Midbrain (tissue), 1 donor: ENCODE measurements at regions not wholly inside any gene's neighbourhood (a gene's known extent, or its start where the extent isn't known, plus 50 kb on each side); places are given as distances from the start of the nearest gene placed in this dataset.
"Not testable (repeated sequence)": the region's sequence is repeated elsewhere in the genome, so short reads cannot be mapped to it uniquely, and the experiment has no call there.

Experiments used
- DNase-seq: peaks from one replicate; lab custom pipeline; 2025; lab: John Stamatoyannopoulos, UW

DNA sequence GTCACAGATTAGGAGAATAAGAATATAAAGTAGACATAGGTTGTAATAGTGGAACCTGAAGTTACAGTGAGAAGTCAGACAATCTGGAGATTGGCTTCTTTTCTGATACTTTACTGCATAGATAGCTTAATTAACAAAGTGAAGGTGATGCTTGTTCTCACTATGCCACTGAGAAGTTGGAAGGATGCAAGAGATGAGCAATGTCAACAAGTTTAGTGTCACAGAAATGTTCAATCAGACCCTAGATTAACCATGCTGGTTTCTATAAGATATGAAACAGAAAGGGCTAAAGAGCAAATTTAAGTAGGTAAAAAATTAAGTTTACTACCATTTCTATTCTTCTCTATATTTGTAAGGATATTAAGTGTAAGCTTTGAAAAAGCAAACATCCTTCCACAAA, 838.6 kb upstream of the SORCS1 start:
- no peak for DNase-seq

DNA sequence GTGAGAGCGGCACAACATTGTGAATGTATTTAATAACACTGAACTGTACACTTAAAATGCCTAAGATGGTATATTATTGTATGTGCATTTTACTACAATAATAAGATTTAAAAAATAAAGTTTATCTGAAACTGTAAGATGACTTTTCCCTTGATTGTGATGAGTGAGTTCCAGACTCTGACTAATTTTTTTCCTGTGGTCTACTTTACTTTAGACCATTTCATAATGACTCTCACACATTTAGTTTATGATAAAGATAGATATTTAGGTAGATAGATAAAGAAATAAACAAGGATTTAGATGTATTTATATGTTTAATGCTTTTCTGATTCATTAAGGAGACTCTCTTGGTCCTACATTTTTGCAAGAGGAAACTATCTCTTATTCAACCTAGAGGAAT, 835.9 kb upstream of the SORCS1 start:
- no peak for DNase-seq

DNA sequence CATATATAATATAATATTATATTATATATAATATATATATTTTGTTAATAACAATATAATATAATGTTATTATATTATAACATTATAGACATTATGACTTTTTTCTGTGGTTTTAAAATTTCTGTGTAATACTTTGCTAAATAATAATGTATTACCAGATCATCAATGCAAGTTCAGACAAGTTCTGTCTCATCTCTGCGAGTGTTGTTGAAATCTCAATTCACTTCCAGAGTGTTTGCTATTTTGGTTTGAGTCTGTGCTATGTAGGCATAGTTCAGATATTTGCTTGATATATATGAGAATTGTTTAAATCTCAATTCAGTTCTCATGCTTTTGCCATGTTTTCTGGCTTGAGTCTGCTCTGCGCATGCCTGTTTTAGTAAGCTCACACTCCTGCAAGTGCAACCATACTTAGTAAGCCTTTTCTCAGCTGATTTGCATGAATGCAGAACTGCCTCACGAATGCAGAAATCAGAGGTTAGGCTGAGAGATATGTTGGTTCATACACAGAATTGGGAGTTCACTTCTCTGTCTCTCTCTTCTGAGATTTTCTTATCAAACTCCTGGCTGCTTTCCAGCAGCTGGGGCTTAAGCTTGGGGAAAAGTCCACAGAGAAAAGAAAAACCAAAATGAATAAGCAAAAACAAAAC, 830.2 kb upstream of the SORCS1 start:
- no peak for DNase-seq

DNA sequence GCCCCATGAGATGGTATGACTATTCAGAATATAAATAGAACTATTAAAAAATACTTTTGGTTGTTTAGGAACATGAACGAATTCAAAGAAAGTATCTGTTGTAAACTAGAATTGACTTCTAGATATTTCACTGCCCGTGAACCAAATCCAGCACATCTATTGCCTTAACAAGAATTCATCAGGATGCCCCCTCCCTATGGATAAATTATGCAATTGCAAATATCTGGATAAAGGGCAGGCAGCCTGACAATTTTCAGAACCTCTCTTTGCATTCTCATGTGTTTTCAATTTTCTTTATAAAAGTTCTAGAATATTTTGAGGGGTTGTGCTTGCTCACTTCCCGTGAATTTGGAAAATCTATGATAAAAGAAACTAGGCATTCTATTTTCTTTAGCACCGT, 822.1 kb upstream of the SORCS1 start:
- DNase-seq, result no peak

DNA sequence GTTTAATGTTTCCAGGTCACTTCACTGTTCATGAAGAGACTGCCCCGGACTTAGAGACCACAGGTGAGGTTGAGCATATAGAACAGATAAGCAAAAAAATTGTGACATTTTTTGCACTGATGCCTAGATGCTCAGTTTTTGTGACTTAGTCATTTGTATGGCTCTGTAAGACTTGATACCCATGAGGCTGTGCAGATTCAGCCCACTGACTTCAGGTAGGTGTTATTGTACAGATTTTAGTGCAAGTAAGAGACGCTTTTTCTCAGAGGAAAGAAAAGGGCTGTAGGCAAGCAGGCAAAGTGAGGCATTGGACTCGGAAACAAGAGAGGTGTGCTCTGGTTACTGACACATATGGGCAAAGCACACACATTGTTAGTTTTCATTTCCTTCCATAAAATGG, 820.1 kb upstream of the SORCS1 start:
- DNase-seq, result no peak

DNA sequence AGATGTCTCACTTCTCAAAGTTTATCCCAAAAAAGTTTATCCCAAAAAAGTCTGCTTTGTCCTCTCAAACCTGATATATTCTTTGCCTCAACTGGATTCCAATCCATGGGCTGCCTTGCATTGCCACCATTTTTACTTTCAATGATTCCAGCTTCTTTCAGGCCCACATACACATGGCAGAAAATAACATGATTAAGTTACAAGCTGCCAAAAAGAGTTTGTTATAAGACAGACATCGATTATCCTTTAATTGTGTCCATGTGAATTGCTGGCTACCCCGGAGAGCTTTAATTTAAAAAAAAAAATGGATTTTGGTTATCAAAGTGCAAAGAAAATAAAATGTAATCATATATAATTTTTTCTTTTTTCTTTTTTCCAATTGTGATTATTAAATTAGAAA, 819.6 kb upstream of the SORCS1 start:
- no peak for DNase-seq

DNA sequence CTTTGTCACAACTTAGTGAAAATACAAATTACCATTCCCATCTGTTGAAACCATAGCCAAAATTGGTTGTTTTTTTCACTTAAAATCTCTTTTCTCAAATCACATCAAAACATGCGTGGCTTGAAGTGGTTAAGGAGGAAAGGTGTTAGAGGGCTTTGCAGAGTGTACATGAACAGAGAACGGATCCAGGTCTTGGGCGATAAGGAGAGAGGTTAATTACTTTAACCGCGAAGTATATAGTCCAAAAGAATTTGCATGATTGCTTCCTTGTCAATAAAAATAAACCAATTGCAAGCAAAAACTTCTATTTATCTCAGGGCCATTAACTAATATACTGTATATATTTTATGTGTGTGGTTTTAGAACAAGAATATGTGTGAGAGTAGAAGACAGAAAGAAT, 813.9 kb upstream of the SORCS1 start:
- DNase-seq, result no peak

DNA sequence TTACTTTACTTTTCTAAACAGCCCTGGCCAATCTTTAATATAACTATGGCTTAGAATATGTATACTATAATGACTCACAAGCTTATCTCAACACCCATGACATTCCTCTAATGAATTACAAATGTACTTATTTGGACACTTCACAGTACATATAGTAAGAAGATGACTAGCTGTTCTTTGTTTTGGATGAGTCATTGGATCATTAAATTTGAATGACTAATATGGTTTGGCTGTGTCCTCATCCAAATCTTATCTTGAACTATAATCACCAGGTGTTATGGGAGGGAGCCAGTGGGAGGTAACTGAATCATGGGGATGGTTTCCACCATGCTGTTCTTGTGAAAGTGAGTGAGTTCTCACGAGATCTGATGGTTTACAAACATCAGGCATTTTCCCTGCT, 807.5 kb upstream of the SORCS1 start:
- DNase-seq, result no peak

DNA sequence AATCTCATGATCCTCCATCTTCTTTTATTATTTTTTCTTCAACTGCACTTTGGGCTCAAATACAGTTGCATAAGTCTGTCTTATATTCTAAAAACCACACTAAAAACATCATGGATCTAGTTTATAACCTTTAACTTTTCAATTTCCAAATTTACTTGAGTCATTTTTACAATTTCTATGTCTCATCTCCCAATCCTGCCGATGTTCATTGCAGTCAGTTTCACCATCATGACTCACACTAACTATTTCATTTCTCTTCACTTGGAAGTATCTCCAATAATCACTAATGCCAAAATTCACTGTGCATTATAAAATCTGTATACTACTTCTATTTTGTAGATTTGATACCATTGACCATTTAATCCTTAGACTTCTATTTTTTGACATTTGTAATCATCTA, 806.9 kb upstream of the SORCS1 start:
- DNase-seq, result no peak

DNA sequence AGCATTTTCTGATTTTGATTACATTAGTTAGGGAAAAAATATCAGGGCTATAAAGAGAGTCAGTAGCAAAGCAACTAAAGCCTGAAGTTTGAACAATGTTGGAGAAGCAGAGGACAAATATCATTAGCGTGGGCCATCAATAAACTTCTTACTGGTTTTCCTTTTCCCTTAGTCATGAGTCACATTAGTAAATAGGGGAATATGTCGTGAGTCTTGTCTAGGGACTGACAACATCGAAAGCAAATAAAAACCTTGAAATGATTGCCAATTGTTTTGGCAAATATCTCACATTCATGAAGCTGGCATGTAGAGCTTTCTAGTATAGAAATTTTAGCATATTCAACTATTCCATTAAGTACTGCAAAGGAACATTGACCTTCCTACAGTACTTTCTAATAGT, 806.0 kb upstream of the SORCS1 start:
- no peak for DNase-seq

DNA sequence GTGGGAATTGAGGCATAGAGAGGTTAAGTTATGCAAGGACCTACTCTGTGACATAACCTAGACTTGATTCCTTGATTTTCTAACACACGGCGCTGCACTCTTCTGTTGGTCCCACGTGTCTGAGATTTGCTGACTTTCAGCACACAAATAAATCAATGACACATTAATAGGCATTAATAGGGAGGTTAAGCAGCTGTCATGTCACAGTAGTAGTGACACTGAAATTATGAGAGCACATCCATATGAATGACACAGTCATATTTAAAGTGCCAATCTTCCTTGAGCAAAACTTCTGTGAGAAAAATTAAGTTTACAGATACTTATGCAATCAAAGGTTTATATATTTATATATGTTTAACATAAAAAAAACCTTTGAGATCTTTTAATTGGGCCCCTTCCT, 805.4 kb upstream of the SORCS1 start:
- DNase-seq, result no peak

DNA sequence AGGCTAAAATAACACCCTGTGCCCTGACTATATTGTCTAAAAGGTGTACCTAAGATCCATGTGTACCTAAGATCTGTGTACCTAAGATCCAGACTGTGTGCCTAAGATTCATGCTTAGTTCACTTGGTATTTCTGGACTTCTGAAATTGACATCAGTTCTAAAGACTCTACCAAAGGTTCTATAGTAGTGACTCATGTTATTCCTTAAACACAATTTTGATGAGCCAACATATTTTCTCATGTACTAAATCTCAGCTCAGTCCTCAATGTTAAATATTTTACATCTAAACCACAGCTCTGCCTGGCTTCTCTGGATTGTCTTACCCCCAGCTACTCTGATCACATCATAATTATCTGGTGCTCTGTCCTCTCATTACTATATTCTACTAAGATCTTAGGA, 802.3 kb upstream of the SORCS1 start:
- no peak for DNase-seq

DNA sequence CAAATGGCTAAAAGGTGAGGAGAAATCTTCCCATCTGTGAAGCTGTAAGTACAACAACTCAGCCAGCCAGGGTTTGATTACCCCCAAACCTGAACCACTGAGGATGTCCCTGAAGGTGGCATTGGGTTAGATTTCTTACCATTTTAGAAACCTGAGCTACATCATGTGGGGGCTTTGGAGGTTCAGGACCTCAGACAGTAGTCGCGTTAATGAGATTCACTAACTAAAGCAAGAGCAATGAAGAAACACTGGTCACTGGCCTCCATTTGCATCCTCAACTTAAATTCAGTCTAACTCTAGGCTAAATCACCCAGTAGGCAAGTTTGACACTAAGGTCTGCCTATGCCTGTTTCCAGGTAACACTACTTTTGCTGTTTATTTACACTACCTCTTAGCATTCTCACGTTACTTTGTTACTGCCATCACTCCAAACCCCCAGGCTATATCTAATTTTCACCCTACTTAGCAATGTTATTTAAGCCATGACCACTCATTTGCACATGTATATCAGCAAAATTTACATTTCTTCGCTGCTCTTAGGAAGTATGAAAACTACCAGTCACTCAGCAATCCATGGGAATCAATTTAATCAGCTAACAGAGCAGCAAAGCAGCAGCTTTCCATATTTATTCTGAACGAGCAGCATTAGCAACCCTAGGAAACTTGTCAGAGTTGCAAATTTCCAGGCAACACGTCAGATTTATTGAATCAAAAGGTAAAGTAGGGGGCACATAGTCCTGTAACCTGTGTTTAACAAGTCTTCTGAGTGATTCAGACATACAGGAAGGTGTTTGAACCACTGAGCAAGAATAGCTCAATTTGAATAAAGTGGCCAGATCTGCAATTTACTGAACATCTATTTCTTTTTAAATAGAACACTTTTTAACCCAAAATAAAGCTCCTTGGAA, 788.4 kb upstream of the SORCS1 start:
- no peak for DNase-seq

DNA sequence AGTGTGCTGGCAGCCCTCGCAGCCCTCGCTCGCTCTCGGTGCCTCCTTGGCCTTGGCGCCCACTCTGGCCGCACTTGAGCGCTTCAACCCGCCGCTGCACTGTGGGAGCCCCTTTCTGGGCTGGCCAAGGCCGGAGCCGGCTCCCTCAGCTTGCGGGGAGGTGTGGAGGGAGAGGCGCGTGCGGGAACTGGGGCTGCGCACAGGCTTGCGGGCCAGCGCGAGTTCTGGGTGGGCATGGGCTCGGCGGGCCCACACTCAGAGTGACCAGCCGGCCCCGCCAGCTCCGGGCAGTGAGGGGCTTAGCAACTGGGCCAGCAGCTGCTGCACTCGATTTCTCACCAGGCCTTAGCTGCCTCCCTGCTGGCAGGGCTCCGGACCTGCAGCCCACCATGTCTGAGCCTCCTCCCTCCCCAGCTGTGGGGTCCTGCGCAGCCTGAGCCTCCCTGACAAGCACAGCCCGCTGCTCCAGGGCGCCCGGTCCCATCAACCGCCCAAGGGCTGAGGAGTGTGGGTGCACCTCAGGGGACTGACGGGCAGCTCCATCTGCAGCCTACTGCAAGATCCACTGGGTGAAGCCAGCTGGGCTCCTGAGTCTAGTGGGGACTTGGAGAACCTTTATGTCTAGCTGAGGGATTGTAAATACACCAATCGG, 786.0 kb upstream of the SORCS1 start:
- DNase-seq, result not testable (repeated sequence)

DNA sequence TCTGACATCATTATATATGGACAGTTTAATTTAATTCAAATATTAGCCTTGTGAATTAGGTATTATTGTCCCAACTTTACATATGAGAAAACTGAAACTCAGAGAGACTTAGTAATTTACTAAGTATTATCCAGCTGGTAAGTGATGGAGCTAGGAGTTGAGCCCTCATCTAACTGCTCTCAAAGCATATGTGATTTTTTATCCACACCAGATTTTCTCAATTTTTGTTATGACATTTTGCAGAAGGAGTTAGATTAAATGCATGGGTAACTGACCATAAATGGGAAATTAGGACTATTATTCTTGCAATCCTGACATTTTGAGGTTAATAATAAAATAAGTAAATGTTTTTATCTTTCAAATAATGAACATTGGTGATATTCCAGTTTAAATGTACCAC, 778.3 kb upstream of the SORCS1 start:
- DNase-seq, result no peak

DNA sequence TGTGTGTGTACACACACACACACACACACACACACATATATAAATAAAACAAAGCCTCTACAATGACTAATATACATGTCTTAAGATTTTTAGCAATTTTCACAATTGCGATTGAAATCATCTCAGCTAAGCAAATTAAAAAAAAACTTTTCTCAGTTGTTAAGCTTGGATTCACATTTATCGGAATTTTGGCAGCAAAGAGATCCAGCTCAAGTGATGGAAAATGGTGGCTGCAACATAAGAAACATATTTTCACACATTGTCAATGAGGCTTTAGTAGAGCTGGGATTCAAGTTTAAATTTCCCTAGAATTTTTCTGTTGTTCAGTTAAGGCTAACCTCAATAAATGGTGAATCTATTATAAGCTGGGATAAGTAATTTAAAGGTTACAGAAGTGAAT, 768.6 kb upstream of the SORCS1 start:
- DNase-seq, result no peak

DNA sequence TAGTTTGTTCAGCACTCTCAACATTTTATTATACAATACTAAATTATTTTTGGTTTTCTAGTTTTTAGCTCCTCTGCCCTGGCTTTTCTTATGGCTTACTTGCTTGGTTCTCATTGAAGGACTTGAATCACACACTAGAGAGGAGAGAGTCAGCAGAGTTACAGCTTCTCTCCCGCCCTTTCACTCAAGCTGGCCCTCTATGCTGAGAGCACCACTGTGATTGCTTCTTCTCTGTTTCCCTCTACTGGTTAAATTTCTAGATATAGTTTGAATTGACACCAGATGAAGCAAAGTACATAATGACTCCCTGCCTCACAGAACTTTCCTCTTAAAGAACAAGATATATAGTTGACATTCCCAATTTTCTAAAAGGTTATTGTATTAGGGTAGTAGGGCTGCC, 767.3 kb upstream of the SORCS1 start:
- no peak for DNase-seq

DNA sequence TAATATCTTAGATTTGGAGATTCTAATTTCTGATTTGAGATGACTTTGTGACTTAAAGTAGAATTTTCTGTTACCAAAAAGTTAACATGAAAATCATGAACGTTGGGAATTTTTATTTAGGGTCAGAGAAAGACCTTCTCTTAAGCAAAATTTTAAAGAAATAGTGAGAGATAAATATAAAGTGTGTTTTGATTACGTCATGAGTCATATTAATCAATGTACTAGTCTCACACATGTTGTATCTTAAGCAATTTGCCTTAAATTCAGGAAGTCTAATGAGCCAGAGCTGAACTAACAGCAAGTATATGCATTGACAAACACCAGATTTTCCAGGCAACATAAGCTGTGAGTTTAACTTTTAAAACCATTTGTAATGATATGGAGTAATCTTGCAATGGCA, 765.5 kb upstream of the SORCS1 start:
- DNase-seq, result no peak

DNA sequence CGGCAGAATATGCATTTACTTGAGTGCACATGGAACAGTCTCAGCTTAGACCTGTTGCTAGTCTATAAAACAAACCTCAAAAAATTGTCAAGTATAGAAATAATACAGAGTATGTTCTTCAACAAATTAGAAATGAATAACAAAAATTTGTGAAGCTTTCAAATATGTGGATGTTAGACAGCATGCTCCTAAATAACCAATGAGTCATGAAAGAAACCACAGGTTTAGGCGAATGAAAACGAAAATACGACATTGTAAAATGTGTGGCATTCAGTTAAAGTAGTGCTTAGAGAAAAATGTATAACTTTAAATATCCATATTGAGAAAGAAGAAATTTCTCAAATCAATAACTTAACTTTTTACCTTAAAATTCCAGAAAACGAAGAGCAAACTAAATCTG, 760.0 kb upstream of the SORCS1 start:
- DNase-seq, result no peak

DNA sequence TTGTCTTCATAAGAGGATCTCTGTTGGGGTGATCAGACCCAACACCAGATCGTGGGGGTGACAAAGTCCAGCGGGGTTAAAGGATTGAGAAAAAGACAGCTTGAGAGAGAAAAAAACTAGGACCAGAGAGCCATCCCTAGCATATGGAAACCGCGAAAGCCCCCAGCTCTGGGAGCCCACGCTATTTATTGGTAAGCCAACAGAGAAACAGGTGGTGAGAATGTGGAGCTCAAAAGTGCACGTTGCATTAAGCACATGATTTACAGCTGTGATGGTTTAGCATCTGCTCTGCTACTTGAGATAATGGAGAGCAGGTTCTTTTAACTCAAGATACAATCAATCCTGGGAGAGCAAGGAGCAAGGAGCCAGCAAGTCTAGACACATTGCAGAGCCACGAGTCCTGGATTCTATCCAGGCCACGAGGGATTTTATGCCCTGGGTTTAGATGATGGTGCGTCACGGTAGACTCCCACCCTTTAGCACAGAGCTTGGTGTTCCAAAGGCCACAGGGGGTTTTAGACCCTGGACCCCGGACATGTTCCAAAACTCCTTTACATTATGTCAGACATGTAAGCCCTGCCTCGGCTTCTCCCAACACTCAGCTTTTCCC, 755.2 kb upstream of the SORCS1 start:
- no peak for DNase-seq

DNA sequence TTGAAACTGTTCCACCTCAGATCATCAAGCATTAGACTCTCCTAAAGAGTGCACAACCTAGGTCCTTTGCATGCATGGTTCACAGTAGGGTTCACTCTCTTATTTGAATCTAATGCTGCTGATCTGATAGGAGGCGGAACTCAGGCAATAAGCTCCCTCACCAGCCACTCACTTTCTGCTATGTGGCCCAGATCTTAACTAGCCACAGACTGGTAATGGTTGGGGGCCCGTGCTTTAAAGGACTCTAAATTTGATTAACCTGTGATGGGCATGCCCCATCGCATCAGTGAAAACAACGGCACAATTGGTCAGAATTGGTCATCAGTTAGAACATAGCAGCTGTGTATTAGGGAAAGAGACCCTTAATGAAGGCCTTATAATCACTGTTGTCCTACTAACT, 753.7 kb upstream of the SORCS1 start:
- DNase-seq, result no peak

DNA sequence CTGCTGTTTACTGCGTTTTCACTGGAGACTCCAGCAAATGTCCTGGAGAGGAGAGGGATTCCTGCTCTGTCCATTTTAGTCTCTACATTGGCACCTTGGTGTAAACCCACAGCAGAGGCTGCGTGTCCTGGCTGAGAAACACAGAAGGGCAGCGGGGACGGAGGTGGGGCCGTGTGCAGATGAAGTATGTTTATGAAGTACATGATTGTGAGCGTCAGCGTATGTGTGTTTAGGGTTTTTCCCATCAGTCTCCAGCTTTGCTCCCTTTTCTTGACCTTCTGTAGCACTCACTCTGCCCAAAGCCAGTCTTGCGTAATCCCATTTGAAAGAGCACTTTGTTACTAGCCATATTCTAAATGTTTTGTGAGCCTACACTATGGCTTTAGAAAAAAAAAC, 750.7 kb upstream of the SORCS1 start:
- DNase-seq, result no peak
